ENCODE measurements at regions not wholly inside any gene's neighbourhood (a gene's known extent, or its start where the extent isn't known, plus 50 kb on each side); places are given as distances from the start of the nearest gene placed in this dataset.

DNA sequence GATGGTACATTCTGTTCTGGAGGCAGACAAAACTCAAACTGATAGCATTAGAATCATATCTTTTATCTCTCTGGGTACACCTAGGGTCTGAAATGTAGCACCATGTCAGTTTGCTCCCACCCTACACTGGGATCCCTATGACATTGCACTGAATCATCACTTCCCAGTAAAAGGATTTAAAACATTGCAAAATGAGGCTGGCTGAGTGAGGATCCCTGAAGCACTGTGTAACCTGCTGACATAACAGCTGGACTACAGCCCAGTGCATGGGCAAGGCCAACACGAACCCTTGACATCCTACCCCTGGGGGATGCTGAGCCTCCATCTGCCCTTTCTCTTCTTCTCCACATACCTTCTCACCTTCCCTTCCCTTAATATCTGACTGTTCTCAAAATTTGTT is 253.2 kb downstream of the TTC32 start:
- no peak for TF ChIP-seq YY1 (IDR thresholded peaks at IDR 0.05; ENCODE audit: insufficient read depth, insufficient read length)
- no peak for TF ChIP-seq ZNF274 (IDR thresholded peaks at IDR 0.05; ENCODE audit: low read depth, low read length)
